Esophagus squamous epithelium (tissue), 5 donors: ENCODE measurements at regions not wholly inside any gene's neighbourhood (a gene's known extent, or its start where the extent isn't known, plus 50 kb on each side); places are given as distances from the start of the nearest gene placed in this dataset.

Source experiments
- DNase-seq: peaks from one replicate; lab custom pipeline; 2025; lab: John Stamatoyannopoulos, UW
- H3K27ac ChIP-seq, 4 donors: fragments of 200-600 bp; sonication (generic); one replicate each; pipeline ENCODE4 v1.5.1; 2016 to 2019; ENCODE audit warnings: mild to moderate bottlenecking in 1 of 4
- H3K27me3 ChIP-seq, 4 donors: fragments of 200-600 bp; sonication (generic); 1 replicate in 3 of 4; 2 replicates in 1 of 4; pipeline versions ENCODE4 v1.5.1 to v1.6.0; 2017 to 2021; ENCODE audit warnings: antibody characterized with exemption in 1 of 4
- H3K36me3 ChIP-seq, 3 donors: fragments of 200-600 bp; sonication (generic); one replicate each; pipeline ENCODE4 v1.5.1; 2016 to 2019
- H3K4me1 ChIP-seq, 3 donors: fragments of 200-600 bp; sonication (generic); one replicate each; pipeline ENCODE4 v1.5.1; 2017 to 2019
- H3K4me3 ChIP-seq, 4 donors: fragments of 200-600 bp; sonication (generic); 1 replicate in 3 of 4; 2 replicates in 1 of 4; pipeline ENCODE4 v1.5.1; 2016 to 2019; ENCODE audit warnings: mild to moderate bottlenecking in 2 of 4, moderate library complexity in 1 of 4
- H3K9me3 ChIP-seq, 3 donors: fragments of 200-600 bp; sonication (generic); one replicate each; pipeline ENCODE4 v1.5.1; 2016 to 2019
- CTCF ChIP-seq, 6 experiments: fragments of 450-650 bp in 4 of 6; fragments of 200-600 bp in 2 of 6; sonication (generic) in 2 of 6; IDR thresholded peaks; one replicate each; pipeline ENCODE4 v1.5.1; 2016 to 2019; ENCODE audit warnings: antibody characterized with exemption in 6 of 6, mild to moderate bottlenecking in 4 of 6, moderate library complexity in 4 of 6
- POLR2A ChIP-seq, 4 donors: fragments of 450-650 bp; IDR thresholded peaks; one replicate each; pipeline ENCODE4 v1.6.1; 2017; ENCODE audit warnings: antibody characterized with exemption in 4 of 4, mild to moderate bottlenecking in 4 of 4, moderate library complexity in 3 of 4
- WGBS, 2 donors: methylation state at CpG; one replicate each; pipeline ENCODE4 v1.1.5; 2018; 5-methylcytosine and 5-hydroxymethylcytosine counted together
- intact Hi-C: fragments of 100-400 bp; cut with DNase I; formaldehyde crosslinking; loops from one replicate; pipeline ENCODE4 v1.15.0; 2022
- donor health status: DM: yes; HTN: yes; CAD: no.

GRCh38 chr1:4379451-4380175, 274.8 kb upstream of the AJAP1 start:
- no peaks in the 10 kb centered on the region for H3K36me3 ChIP-seq
- WGBS, 2 donors = 84% methylated on average over 6 of the region's 6 CpGs
- no peak for DNase-seq
- TF ChIP-seq POLR2A (IDR thresholded peaks at IDR 0.05) (no peak), CTCF (IDR thresholded peaks at IDR 0.05) (no peak)
- intact Hi-C loops = no loop called here
- H3K4me1 ChIP-seq = no peaks in the 10 kb centered on the region
- H3K9me3 ChIP-seq = peaks cover 0 to 27% (median 3%) of the 10 kb centered on the region in 3 donors
- H3K27ac ChIP-seq = no peak overlapping the region
- H3K4me3 ChIP-seq = no peak overlapping the region
- H3K27me3 ChIP-seq = no peaks in the 10 kb centered on the region

GRCh38 chr1:4380564-4381168, 273.7 kb upstream of the AJAP1 start:
- Histone ChIP-seq H3K27ac (no peak overlapping the region), H3K9me3 (peaks cover 0 to 27% (median 3%) of the 10 kb centered on the region in 3 donors), H3K4me1 (no peaks in the 10 kb centered on the region), H3K4me3 (no peak overlapping the region), H3K27me3 (no peaks in the 10 kb centered on the region), H3K36me3 (no peaks in the 10 kb centered on the region)
- intact Hi-C loops = no loop called here
- 25 to 32% methylated on average over 3 of the region's 3 CpGs for WGBS, 2 donors
- DNase-seq = no peak
- no peak for TF ChIP-seq POLR2A (IDR thresholded peaks at IDR 0.05)
- TF ChIP-seq CTCF (IDR thresholded peaks at IDR 0.05) = no peak

GRCh38 chr1:4393191-4393590, 261.2 kb upstream of the AJAP1 start:
- TF ChIP-seq CTCF (IDR thresholded peaks at IDR 0.05) (no peak), POLR2A (IDR thresholded peaks at IDR 0.05) (no peak)
- Histone ChIP-seq H3K36me3 (no peaks in the 10 kb centered on the region), H3K4me1 (peaks cover 0 to 10% (median 0%) of the 10 kb centered on the region in 3 donors), H3K4me3 (no peak overlapping the region), H3K27ac (no peak overlapping the region), H3K9me3 (peaks cover 0 to 23% (median 9%) of the 10 kb centered on the region in 3 donors), H3K27me3 (peaks cover 0 to 17% (median 0%) of the 10 kb centered on the region in 4 donors)
- 0 to 41% methylated on average over 1 of the region's 1 CpG for WGBS, 2 donors
- intact Hi-C loops = no loop called here
- no peak for DNase-seq

- H3K27ac ChIP-seq = no peak overlapping the region
- no peak overlapping the region for H3K4me3 ChIP-seq
- H3K27me3 ChIP-seq = peaks cover 0 to 26% (median 0%) of the 10 kb centered on the region in 4 donors
- no peak for TF ChIP-seq POLR2A (IDR thresholded peaks at IDR 0.05)
- TF ChIP-seq CTCF (IDR thresholded peaks at IDR 0.05) = no peak
- H3K9me3 ChIP-seq = peaks cover 0 to 23% (median 9%) of the 10 kb centered on the region in 3 donors
- no peaks in the 10 kb centered on the region for H3K36me3 ChIP-seq
- no peak for DNase-seq
- intact Hi-C loops = no loop called here
- peaks cover 0 to 10% (median 0%) of the 10 kb centered on the region in 3 donors for H3K4me1 ChIP-seq
- WGBS, 2 donors = 91 to 94% methylated on average over 7 to 8 of the region's 8 CpGs
Observed at GRCh38 chr1:4394366-4394765, 260.0 kb upstream of the AJAP1 start.

- Histone ChIP-seq H3K4me1 (peaks cover 0 to 10% (median 0%) of the 10 kb centered on the region in 3 donors), H3K4me3 (no peak overlapping the region), H3K36me3 (no peaks in the 10 kb centered on the region), H3K9me3 (peaks cover 0 to 23% (median 9%) of the 10 kb centered on the region in 3 donors), H3K27me3 (peaks cover 0 to 27% (median 0%) of the 10 kb centered on the region in 4 donors), H3K27ac (no peak overlapping the region)
- TF ChIP-seq CTCF (IDR thresholded peaks at IDR 0.05) (no peak), POLR2A (IDR thresholded peaks at IDR 0.05) (no peak)
- DNase-seq = no peak
- WGBS, 2 donors = 5 to 50% methylated on average over 2 to 3 of the region's 3 CpGs
- intact Hi-C loops = no loop called here
Observed at GRCh38 chr1:4395158-4395557, 259.3 kb upstream of the AJAP1 start.
